ENCODE measurements at regions not wholly inside any gene's neighbourhood (a gene's known extent, or its start where the extent isn't known, plus 50 kb on each side); places are given as distances from the start of the nearest gene placed in this dataset.

DNA sequence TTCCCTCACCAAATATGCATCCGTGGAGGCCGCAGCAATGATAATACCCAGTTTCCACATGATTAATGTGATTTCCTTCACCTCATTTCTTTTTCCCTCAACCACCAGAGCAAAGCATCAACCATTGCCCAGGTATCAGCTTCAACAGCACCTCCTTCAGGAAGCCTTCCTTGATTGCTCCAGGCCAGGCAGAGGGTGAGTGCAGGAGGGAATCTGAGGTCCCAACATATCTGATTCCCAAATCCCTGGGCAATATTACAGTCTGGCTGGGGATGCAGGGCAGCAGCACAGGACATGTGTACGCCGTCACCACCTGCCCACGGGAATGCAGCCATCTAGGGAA lies 142.4 kb upstream of the MYCN start:
- no peak overlapping the region for H3K4me3 ChIP-seq (ENCODE audit: low read depth, low read length)
- no peak for DNase-seq (ENCODE audit: low read depth)

DNA sequence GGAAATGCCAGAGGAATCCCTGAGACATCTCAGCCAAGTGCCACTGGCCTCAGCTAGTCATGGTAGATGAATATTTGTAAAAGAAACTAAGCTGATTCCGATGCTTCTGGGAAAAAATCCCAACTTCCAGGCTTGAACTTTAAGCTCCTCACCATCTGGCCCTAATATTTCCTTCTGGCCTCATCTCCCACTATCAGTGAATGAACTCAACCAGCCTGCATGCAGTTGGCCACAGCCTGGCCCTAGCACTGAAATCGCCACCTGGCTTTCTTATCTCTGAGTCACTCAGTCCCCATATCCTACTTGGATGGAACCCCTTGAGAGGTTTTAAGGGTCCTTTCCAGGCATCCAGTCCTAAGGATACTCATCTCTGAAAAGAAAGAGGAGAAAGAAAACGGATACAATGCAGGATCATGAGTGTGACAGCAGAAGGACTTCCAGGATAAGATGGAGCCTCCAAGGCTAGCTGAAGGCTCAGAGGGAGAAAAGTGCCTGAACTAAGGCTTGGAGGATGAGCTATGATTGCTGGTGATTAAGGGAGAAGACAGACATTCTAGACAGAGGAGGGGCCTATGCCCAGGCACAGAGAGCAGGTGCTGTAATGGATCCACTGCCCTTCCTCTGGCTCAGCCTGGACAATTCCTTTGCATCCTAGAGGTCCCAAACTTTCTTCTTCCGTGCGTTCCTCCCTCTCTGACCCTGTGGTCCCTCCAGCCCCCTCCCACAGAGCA lies 141.5 kb upstream of the MYCN start:
- DNase-seq (ENCODE audit: low read depth): no peak
- H3K4me3 ChIP-seq (ENCODE audit: low read depth, low read length): no peak overlapping the region

DNA sequence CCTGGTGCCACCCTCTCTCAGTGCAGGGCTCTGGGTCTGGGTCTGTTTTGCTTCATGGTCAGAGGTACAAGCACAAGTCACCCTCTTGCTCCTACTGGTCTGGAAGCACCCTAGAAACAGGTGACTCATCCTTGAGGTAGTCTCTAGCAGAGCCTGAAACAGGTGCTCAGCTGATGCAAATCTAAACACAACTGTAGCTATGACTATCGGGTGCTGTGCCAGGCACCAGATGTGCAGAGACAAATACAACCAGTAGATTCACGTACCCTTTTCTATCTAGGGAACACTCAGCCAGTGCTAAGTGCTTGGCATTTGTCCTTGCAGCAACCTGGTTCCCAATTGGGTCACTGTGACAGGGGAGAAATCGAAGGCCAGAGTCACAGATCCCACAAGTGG lies 140.9 kb upstream of the MYCN start:
- H3K4me3 ChIP-seq (ENCODE audit: low read depth, low read length): no peak overlapping the region
- DNase-seq (ENCODE audit: low read depth): no peak

DNA sequence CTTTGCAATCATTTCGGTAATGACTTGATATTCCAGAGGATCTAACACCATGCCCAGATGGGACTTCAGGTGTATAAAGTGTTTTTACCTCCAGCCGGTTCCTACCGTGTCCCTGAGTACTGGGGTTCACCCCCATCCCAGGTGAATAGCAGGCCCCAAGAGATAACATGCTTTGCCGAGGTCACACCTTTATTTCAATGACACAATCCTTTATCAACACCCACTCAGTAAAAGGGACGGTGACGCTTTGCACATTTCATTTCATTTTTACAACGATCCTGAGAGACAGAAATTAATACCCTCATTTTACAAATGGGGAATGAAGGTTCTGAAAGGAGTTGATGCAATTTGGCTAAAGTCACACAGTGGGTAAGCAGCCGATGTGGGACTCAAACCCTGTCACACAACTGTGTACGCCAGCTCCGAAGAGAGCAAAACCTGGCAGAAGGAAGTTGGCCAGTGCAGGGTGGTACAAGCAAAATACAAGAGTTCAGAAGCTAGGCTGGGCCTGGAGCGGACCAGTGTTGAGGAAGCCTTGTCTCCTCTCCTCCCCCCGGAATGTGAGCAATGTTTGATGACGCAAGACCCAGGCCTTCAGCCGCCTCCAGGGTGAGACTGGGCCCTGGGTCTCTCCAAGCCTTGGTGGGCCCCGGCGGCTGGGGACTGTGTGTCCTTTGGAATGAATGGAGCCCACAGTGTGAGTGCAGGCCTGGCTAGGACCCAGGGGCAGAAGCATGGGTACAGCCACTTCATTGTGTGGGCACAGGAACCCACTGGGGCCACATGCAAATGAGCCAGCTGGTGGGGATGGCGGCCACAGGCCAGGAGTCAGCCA lies 139.6 kb upstream of the MYCN start:
- no peak overlapping the region for H3K4me3 ChIP-seq (ENCODE audit: low read depth, low read length)
- no peak for DNase-seq (ENCODE audit: low read depth)

DNA sequence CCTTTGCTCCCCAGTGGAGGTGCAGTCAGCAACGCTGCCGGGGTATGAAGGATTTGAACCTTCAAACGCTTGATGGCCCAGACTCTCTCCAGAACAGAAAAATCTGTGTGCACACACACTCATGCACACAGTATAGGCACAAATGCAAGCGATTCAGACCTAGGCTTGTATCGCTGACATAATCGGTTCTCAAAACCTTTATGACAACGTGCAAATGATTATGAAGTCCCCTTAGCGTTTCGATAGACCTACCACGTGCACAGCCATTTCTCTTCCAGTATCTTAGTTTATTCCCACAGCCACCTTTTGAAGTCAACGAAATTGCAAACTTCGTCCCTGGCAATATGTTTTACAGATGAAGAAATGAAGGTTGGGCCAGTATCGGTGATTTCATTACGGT lies 138.9 kb upstream of the MYCN start:
- H3K4me3 ChIP-seq (ENCODE audit: low read depth, low read length): no peak overlapping the region
- DNase-seq (ENCODE audit: low read depth): no peak

DNA sequence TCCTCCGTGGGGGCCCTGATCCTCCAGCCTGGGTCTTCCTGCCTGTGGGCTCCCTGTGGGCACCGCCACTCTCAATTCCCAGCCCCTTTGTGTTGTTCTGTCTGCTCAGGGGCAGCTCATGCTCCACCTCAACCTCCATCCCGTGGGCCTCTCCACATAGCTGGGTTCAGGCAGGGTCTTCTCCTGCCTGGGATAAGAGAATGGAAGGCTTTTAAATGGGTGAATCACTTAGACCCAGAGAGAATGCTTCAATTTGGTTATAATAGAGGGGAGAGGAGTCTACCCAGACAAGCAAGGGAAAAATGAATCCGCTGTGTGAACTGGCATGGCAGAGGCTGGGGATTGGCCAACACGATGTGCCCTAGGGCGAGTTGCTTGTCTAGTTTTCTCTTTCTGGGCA lies 138.4 kb upstream of the MYCN start:
- DNase-seq (ENCODE audit: low read depth): no peak
- H3K4me3 ChIP-seq (ENCODE audit: low read depth, low read length): no peak overlapping the region

DNA sequence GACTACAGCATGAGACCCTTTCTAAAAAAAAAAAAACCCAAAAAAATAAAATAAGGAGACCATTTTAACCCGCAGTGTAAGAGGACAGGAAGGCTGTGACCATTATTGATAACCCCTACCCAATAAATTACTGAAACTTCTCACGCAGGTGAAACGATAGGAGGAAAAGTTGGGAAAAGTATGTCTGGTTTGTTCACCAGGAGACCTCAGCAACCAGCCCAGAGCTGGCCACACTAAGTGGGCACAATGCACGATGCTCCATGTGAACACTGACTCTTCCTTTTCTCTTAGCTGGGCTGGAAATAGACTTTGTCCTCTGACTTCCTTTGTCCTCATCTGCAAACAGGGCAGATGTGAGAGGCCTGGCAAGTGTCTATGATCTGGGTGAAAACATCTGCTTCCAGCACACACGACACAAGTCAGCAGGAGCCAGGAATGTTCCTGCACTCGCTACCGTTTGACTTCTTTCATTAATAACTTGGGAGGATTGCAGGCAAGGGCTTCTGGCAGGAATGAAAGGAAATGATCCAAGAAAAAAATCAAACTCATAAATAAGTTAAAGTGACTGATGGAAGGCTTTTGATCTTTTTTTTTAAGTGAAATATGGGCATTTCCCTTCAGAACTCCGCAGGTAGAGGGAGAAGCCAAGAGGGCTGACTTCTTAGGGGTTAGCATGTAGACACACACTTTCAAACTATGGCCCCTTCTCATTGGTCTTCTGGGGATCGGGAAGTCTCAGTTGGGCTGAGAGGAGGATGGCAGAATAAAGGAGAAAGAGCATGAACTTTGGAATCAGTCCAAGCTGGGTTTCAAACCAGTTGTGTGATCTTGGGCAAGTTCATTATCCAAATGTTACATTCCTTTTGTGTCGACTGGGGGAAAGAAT lies 137.4 kb upstream of the MYCN start:
- no peak overlapping the region for H3K4me3 ChIP-seq (ENCODE audit: low read depth, low read length)
- no peak for DNase-seq (ENCODE audit: low read depth)

DNA sequence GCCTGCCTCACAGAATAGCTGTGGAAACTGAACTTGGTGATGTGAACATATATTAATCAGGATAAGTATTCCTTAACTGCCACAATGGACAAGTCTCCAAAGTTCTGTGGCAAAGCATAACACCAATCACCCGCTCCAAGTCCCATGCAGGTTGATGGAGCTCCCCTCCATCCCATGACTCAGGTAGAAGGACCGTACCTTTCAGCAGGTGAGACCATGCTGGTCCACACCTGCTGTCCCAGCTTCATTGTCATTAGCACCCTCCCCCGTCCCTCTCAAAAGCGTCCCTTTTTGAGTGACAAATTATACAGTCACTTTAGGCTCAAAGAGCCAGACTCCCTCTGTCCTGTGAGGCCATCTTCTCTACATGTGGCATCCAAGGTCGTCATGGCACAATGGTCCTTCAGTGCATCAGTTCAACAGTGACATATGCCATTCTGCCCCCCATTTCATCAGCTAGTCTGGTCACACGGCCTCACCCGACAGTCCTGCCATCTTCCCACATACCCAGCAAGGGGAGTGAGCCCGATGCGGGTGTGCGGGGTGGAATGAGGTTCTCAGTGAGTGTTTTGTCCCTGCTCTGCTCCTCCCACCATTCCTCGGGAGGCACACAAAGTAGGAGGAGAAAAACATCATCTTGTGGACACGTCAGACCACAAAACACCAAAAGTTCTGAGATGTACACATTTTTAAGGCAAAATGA lies 136.7 kb upstream of the MYCN start:
- no peak for DNase-seq (ENCODE audit: low read depth)
- H3K4me3 ChIP-seq (ENCODE audit: low read depth, low read length): no peak overlapping the region

DNA sequence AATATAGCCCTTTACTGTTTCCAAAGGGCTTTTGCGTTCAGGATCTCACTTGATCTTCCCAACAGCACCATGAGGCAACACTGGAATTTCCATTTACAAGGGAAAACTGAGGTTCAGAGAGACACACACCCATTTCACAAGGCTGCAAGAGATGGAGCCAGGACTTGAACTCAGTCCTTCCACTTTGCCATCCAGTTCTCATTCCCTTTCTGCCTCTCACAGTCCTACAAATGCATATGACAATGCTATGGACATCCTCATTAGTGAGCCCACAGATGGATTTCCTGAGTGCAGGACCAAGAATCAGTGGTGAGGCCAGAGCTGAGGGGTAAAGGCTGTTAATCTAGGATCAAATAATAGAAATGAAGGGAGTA lies 136.1 kb upstream of the MYCN start:
- no peak for DNase-seq (ENCODE audit: low read depth)
- H3K4me3 ChIP-seq (ENCODE audit: low read depth, low read length): no peak overlapping the region

DNA sequence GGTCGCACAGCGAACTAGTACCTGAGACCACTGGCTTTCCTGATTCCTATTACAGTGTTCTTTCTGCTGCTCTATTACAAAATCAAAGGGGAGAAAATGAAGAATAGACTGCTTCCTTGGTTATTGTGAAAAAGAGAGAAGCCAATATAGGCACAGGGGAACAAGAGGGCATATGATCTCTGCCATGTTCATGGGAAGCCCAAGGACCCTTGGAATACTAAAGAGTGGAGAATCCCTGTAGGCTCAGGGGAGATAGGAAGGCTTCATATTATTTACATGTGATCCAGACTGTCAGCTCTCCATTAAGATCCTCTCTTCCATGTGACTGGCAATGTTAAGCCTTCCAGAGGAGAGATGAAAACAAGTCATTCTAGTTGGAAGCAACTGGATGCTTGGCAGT lies 135.7 kb upstream of the MYCN start:
- no peak for DNase-seq (ENCODE audit: low read depth)
- H3K4me3 ChIP-seq (ENCODE audit: low read depth, low read length): no peak overlapping the region

DNA sequence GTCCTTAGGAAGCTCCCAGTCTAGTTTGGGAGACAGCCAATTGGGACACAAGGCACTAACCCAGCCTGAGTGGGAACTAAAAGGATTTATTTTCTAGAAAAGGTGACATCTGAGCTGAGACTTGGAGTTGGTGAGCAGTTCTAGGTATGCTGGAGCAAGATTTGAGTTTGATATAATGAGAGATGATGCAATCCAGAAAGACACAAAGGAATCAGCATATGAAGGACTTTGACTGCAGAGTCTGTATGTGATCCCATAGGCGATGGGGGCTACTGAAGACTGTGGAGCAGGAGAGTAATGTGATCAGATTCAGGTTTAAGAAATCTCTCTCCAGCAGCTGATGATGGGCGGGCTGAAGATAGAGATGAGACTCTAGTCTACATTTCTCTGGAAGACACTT lies 135.1 kb upstream of the MYCN start:
- DNase-seq (ENCODE audit: low read depth): no peak
- H3K4me3 ChIP-seq (ENCODE audit: low read depth, low read length): no peak overlapping the region

DNA sequence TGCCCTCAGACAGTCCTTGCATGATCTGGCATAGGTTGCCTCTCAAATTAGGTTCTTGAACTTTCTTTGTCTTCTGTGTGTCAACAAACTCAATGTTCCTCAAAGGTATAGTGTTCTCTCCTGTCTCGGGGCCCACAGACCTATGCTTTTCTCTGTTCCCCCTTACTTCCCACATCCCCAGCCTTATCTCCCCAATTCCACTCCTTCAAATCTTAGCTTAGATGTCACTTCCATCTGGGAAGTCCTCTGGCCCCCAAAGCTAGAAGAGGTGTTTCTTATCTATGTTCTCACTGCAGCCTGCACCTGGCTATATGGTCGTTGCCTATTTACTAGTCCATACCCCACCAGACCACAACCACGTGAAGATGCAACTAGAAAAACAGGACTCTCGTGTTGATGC lies 134.6 kb upstream of the MYCN start:
- H3K4me3 ChIP-seq (ENCODE audit: low read depth, low read length): no peak overlapping the region
- no peak for DNase-seq (ENCODE audit: low read depth)

DNA sequence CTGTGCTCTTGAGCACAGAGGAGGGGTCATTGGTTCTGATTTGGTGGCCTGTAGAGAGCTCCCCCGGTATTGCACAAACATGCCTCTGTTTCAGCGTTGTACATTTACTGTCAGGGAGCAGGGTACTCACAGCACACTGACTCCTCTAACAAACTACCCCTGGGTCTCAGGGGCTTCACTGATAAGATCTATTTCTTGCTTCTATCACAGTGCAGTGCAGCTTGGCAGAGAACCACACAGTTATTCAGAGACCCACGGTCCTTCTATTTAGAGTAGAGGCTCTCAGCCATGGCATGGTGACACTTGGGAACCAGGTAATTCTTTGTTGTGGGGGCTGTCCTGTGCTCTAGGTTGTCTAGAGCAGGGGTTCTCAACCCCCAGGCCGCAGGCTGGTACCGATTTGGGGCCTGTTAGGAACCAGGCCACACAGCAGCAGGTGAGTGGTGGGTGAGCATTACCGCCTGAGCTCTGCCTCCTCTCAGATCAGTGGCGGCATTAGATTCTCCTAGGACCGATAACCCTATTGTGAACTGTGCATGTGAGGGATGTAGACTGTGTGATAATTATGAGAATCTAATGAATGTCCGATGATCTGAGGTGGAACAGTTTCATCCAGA lies 133.4 kb upstream of the MYCN start:
- DNase-seq (ENCODE audit: low read depth): no peak
- H3K4me3 ChIP-seq (ENCODE audit: low read depth, low read length): no peak overlapping the region

DNA sequence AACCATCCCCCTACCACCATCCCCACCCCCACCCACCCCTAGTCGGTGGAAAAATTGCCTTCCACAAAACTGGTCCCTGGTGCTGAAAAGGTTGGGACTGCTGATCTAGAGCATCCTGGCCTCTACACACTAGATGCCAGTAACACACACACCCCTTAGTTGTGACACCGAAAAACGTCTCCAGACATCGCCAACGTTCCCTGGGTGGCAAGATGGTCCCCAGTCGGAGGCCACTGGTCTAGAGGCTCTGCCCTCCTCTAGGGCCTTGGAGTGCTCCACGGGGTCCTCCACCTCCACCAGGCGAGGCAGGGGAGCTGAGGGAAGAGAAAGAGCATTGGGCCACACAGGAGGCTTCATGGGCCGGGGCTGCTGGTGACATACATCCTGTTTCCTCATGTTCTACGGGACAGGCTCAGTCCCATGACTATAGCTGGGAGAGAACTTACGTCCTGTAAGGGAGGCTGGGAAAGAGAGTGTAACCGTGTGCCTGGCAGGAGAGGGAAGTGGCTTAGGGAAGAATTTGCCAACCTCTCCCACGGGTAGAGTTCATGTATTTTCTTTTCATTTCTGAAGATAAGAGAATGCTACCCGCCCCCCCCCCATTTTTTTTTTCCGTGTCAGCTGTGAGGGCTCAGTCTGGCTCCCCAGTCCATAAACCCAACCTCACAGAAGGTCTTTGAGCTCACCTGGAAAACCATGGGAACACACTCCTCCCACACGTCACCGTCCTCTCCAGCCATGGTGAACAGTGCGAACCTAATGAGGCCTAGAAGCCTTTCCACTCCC lies 132.7 kb upstream of the MYCN start:
- no peak for DNase-seq (ENCODE audit: low read depth)

DNA sequence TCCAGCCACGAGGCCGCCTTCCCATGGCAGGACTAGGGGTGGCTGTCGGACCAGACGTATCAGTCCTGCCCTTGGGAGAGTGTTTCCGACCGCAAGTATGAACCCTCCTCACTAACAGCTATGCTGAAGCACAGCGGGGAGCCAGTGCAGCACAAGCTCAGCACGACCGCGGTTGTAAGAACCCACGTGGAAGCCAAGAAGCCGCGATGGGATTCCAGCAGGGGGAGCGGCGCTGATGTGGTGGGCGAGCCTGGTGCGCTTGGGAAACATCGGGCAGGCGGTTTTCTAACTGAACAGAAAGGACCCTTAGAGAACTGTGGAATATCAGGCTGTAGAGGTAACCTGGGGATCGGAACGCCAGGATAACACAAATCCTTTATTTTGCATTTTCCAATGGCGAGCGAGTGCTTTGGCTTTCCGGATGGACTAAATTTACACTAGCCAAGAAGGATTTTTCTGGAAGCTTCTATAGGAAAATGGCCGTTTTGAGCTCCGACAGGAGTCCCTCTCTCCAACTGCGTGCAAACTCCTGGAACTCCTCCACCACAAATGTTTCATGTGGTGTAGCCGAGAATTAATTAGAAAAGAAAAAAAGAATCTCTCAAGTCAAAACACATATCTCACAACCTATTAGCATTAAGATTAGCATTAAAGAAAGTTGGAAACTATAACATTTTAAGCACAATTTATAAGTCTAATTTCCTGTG lies 132.0 kb upstream of the MYCN start:
- no peak overlapping the region for H3K4me3 ChIP-seq (ENCODE audit: low read depth, low read length)
- DNase-seq (ENCODE audit: low read depth): no peak

More for the DNA sequence above, 132.7 kb upstream of the MYCN start:
- no peak overlapping the region for H3K4me3 ChIP-seq (ENCODE audit: low read depth, low read length)

DNA sequence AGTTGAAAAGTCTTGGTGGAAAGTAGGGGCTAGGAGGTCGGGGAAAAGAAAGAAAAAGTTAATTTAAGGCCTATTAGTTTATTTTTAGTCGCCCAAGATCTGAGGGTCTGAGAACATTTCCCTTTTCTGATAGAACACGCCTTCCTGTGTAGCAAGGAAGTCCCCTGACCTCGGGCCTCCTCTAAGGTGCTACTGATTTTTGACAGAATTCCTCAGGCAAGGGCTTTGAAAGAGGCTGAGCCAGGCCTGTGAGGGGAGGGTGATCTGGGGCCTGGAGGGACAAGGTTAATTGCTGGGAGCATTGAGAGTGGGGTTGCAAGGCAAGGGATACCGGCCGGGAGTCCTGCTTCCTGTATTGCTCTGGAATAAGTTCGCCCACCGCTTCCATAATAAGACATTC lies 131.4 kb upstream of the MYCN start:
- no peak overlapping the region for H3K4me3 ChIP-seq (ENCODE audit: low read depth, low read length)
- DNase-seq (ENCODE audit: low read depth): no peak

DNA sequence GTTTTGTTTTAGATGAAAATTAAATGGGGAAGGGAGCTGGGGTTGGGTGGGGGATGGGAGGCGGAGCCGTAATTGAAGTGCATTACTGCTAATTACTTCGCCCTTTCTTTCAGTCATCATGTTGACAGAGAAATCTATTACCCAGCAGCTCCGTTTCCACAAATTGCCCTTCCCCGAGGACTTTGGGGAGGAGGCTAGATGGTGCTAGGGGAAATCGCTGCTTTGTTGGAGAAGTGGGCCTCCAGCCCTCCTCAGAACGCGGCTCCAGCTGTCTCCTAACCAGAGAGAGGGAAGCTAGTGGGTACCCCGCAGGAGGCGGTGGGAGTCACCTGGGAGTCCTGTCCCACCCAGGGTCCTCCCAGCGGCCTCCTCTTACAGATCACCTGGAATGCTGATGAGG lies 130.9 kb upstream of the MYCN start:
- H3K4me3 ChIP-seq (ENCODE audit: low read depth, low read length): no peak overlapping the region
- DNase-seq (ENCODE audit: low read depth): no peak

Data from skeletal muscle cell (primary cell).